Thoracic aorta (tissue), 2 donors: ENCODE measurements at regions not wholly inside any gene's neighbourhood (a gene's known extent, or its start where the extent isn't known, plus 50 kb on each side); places are given as distances from the start of the nearest gene placed in this dataset.

Experiments
- ATAC-seq: fragments of 150-250 bp; one replicate; pipeline ENCODE4 v1.8.0; 2017; ENCODE audit warnings: low read depth; ENCODE audit not compliant: insufficient number of reproducible peaks, low FRiP score
- DNase-seq: peaks from one replicate; pipeline ENCODE4 v3.0.0-alpha.2; 2020; ENCODE audit warnings: low spot score
- H3K27ac ChIP-seq, 2 donors: fragments of 200-600 bp; sonication (generic); 1 replicate in 1 of 2; 2 replicates in 1 of 2; pipeline ENCODE4 v1.5.1; 2016; ENCODE audit warnings: mild to moderate bottlenecking in 2 of 2, moderate library complexity in 2 of 2
- H3K27me3 ChIP-seq: fragments of 200-600 bp; sonication (generic); replicated peaks from 2 replicates; pipeline ENCODE4 v1.6.0; 2016; ENCODE audit warnings: mild to moderate bottlenecking; ENCODE audit not compliant: insufficient read depth
- H3K36me3 ChIP-seq: fragments of 200-600 bp; sonication (generic); one replicate; pipeline ENCODE4 v1.5.1; 2016
- H3K4me1 ChIP-seq, 2 donors: fragments of 200-600 bp; sonication (generic); 1 replicate in 1 of 2; 2 replicates in 1 of 2; pipeline versions ENCODE4 v1.5.1 to v1.6.0; 2016; ENCODE audit warnings: low read depth in 2 of 2, mild to moderate bottlenecking in 1 of 2; ENCODE audit not compliant: control insufficient read depth in 1 of 2
- H3K4me3 ChIP-seq: fragments of 200-600 bp; sonication (generic); 2 replicates; pipeline ENCODE4 v1.5.1; 2016; ENCODE audit warnings: mild to moderate bottlenecking
- H3K9me3 ChIP-seq: fragments of 200-600 bp; sonication (generic); 2 replicates; pipeline ENCODE4 v1.5.1; 2016
- TF ChIP-seq, protein P1 (sequence below): fragments of 200-600 bp; sonication (generic); IDR thresholded peaks from one replicate; pipeline ENCODE4 v1.5.1; 2019; ENCODE audit warnings: antibody characterized with exemption

DNA sequence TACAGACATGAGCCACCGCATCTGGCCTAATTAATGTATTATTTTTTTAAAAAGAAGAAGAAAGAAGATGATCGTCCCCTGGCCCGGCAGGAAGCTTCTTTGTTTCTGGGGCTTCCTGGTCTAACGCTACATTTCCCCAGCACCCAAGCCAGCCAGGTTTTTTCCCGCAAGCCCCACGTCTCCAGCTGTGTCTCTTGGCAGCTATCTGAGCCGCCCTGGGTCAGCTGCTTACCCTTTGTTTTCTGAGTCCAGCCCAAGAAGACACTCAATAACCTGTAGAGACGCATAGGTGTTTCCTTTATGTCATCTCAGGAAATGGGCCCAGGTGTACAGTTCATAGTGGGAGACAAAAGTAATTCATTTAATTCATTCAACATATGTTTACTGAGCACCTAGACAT lies 110.2 kb downstream of the MTPAP start:
- H3K4me3 ChIP-seq = no peak overlapping the region
- no peaks in the 10 kb centered on the region for H3K4me1 ChIP-seq
- DNase-seq (no peak), ATAC-seq (no peak)
- H3K27me3 ChIP-seq = no peaks in the 10 kb centered on the region
- no peaks in the 10 kb centered on the region for H3K36me3 ChIP-seq
- no peak overlapping the region for H3K27ac ChIP-seq
- TF ChIP-seq, protein P1, sequence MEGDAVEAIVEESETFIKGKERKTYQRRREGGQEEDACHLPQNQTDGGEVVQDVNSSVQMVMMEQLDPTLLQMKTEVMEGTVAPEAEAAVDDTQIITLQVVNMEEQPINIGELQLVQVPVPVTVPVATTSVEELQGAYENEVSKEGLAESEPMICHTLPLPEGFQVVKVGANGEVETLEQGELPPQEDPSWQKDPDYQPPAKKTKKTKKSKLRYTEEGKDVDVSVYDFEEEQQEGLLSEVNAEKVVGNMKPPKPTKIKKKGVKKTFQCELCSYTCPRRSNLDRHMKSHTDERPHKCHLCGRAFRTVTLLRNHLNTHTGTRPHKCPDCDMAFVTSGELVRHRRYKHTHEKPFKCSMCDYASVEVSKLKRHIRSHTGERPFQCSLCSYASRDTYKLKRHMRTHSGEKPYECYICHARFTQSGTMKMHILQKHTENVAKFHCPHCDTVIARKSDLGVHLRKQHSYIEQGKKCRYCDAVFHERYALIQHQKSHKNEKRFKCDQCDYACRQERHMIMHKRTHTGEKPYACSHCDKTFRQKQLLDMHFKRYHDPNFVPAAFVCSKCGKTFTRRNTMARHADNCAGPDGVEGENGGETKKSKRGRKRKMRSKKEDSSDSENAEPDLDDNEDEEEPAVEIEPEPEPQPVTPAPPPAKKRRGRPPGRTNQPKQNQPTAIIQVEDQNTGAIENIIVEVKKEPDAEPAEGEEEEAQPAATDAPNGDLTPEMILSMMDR = no peak
- no peaks in the 10 kb centered on the region for H3K9me3 ChIP-seq

DNA sequence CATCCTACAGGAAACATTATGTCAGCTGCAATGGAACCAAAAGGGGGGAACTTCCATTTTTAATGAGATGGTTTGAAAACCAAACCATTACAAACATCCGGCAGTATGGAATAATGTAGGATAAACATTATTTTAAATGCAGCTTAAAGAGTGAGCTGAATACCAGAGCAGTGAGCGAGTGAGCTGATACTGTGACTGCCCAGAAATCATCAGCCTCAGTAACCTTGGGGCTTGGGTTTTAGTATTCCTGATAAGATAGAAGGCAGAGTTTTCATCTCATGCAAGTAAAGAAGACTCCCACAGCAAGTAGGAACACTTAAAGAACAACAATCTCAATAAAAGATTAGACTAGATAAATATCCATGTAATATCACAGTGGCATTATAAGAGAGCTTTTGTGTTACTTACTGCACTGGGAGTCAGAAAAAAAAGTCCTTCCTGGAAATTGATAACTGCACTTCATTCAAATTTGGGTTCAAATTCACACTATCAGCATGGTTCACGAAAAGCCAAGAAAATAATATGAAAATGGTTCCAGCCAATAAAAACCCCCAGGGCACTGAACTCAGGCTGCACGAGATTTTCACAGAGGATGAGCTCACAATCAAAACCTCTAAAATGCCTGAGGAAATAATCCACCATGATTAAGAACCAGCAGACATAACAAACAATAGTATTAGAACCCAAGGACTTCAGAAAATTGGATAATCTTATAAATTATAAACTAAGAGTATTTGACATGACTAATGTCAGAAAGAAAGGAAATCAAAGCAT lies 115.7 kb downstream of the MTPAP start:
- DNase-seq (no peak), ATAC-seq (no peak)
- H3K27me3 ChIP-seq = no peaks in the 10 kb centered on the region
- no peaks in the 10 kb centered on the region for H3K9me3 ChIP-seq
- no peak overlapping the region for H3K27ac ChIP-seq
- H3K36me3 ChIP-seq = no peaks in the 10 kb centered on the region
- TF ChIP-seq, protein P1 = no peak
- no peak overlapping the region for H3K4me3 ChIP-seq
- H3K4me1 ChIP-seq = peaks cover 10 to 19% of the 10 kb centered on the region in 2 donors

DNA sequence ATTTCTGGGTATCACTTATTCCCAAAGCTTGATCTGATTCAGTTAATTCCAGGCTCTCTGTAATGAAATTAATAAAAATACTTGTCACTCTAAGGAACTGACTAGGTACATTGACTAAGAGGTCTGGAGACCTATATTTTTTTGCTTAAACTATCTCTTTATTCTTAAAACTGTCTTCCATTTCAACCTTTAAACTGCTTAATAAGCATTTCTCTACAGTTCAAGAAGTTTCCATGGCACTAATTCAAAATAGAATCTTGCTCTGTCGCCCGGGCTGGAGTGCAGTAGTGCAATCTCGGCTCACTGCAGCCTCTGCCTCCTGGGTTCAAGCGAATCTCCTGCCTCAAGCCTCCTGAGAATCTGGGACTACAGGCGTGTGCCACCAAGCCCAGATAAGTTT lies 117.4 kb downstream of the MTPAP start:
- Histone ChIP-seq H3K36me3 (no peaks in the 10 kb centered on the region), H3K4me3 (no peak overlapping the region), H3K9me3 (no peaks in the 10 kb centered on the region), H3K27ac (no peak overlapping the region), H3K27me3 (no peaks in the 10 kb centered on the region), H3K4me1 (peaks cover 14 to 31% of the 10 kb centered on the region in 2 donors)
- ATAC-seq = no peak
- TF ChIP-seq, protein P1 = no peak
- no peak for DNase-seq

DNA sequence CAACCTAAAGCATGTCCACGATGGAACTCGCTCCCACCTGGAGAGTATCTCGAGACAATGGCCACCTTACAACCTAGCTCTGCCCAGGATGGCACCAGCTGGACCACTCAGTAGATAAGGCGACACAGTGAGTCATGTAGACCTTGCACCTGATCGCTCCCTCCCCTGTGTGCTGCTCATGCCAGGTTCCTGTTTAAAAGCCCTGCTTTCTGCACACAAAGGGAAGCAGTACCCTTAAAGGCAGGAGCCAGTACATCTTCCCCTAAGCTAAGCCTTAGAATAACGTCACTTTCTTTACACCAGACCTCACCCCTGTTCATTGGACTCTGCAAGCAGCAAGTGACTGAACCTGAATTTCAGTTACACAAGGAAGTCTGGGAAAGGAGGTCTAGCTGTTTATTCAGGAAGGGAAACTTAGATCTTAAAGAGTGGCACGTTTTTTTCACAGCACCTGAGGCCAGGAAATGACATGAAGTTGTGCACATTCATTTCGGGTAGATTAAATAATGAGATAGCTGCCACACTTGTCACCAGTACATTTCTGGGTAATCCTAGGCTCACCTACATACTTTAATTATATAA lies 117.9 kb downstream of the MTPAP start:
- Histone ChIP-seq H3K4me1 (peaks cover 14 to 31% of the 10 kb centered on the region in 2 donors), H3K27me3 (no peaks in the 10 kb centered on the region), H3K27ac (no peak overlapping the region), H3K9me3 (no peaks in the 10 kb centered on the region), H3K36me3 (no peaks in the 10 kb centered on the region), H3K4me3 (no peak overlapping the region)
- TF ChIP-seq, protein P1 = no peak
- no peak for ATAC-seq
- no peak for DNase-seq

DNA sequence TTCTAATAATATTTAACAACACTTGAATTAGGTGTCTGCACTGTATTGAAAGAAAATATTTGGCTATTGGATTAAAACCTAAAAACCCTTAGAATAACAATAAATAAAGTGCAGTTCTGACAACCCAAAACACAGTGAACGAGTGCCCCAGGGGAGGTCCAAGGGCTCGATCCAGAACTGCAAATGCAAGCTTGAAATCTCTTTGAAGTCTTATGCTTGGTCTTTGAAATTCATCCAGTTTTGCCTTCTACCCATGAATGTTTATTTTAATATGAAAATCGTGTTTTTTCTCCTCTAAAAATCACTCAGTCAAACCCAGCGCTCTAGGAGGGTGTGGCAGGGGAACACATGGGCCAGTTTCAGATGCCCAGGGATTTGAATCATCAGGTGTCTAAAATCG lies 119.5 kb downstream of the MTPAP start:
- H3K36me3 ChIP-seq = no peaks in the 10 kb centered on the region
- DNase-seq = no peak
- no peak for ATAC-seq
- no peak overlapping the region for H3K4me3 ChIP-seq
- no peaks in the 10 kb centered on the region for H3K27me3 ChIP-seq
- peaks cover 14 to 31% of the 10 kb centered on the region in 2 donors for H3K4me1 ChIP-seq
- TF ChIP-seq, protein P1 = no peak
- H3K27ac ChIP-seq = no peak overlapping the region
- H3K9me3 ChIP-seq = no peaks in the 10 kb centered on the region
